GM19239 (cell line): ENCODE measurements at regions not wholly inside any gene's neighbourhood (a gene's known extent, or its start where the extent isn't known, plus 50 kb on each side); places are given as distances from the start of the nearest gene placed in this dataset.
"Not testable (repeated sequence)": the region's sequence is repeated elsewhere in the genome, so short reads cannot be mapped to it uniquely, and the experiment has no call there.

Experiments
- DNase-seq: peaks from one replicate; pipeline ENCODE4 v3.0.0; 2011; ENCODE audit warnings: low spot score; ENCODE audit not compliant: insufficient read length
- FAIRE-seq: peaks from 2 replicates; lab custom pipeline; 2011; peaks lifted over from hg19 to GRCh38; lab: Jason Lieb, UNC

DNA sequence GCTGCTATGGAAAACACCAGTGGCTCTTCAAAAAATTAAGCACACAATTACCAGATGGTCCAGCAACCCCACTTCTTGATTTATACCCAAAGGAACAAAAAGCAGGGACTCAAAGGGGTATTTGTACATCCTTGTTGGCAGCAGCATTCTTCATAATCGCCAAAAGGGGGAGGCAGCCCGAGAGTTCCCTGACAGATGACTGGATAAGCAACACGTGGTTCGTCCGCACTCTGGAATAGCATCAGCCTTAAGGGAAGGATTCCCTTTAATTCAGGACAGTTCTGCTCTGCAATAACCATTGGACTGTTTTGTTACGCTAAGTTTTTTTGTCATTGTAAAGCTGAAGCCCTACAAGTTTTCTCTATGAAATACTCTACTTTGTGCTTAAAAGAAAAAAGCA, 76.7 kb upstream of the TWIST2 start:
- FAIRE-seq (no peak), DNase-seq (no peak)

DNA sequence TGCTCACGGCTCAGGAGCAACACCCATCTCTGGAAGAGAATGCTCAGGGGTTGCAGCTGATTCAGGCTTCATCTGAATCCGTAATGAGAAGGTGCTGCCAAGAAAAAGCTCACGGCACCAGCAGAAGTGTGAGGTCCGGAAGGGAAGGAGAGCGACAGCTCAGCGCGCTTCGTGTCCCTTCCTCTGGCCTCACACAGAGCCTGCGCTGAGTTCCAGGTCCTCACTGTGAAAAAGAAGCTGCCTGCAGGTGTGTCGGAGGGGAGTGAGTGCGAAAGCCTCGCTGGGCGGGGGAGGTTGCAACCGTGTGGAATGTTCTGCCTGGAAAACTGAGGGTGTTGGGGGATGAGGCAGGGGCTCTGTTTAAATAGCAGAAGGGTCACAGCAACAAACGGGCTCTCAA, 76.2 kb upstream of the TWIST2 start:
- no peak for FAIRE-seq

DNA sequence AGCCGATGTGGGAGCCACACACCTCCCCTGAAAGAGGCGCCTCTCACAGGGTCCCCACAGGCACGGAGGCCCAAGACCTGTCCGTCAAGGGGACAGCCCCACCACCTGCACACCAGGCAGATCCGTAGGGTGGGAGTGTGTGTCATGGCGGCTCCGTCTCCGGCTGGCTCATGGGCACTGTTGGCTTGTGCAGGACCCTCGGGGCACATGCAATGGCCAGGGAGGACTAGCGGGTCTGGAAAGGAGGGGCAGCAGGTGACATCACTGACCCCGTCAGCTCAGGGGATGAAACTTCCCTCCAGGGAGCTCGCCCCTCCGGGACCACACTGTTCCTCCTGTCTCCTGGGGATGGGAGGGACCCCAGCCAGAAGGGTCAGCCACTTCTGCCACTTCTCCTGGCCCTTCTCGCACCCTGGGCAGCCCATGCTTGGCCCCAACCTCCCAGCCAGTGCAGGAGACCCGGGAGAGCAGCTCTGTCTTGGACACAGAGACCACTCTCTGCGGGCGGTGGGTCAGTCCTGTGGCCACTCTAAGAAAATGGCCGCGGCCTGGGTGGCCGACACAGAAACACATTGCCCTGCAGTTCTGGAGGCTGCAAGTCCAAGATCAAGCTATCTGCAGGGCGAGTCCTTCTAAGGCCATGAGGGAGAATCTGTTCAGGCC, 75.1 kb upstream of the TWIST2 start:
- FAIRE-seq, result no peak
- DNase-seq, result no peak

More for the DNA sequence above, 76.2 kb upstream of the TWIST2 start:
- no peak for DNase-seq

DNA sequence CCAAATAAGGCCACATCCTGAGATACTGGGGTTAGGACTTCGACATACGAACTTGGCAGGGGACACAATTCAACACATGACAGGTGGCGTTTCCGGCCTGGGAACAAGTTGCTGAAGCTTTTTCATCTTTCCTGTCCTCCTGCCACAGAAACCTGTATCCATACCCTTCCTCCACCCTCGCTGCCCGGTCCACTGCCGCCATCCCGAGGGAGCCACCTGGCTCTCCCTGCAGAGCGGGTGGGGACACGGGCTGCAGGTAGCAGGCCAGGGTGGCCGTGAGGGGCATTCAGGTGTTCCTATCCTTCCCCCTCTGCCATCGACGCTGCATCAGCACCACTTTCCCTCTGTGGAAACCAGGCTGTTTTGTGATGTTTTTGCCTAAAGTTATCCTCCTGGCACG, 74.4 kb upstream of the TWIST2 start:
- DNase-seq (no peak), FAIRE-seq (no peak)

DNA sequence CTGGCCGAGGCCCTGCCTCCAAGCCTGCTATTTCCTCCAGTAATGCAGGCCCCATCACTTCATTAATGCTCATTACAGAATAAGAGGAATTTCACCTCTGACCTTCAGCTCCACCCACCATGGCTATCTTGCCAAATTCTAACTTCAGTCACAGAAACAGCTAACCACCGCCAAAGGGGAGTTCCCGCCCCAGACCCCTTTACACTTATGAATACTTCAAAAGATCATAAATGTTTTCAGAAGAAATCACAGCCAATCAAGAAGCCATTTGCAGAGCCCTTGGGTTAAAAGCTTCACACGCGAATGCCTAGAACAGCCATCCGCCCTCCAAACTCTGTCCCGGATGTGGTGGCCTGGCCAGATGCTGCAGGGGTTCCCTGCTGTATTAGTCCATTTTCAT, 73.8 kb upstream of the TWIST2 start:
- FAIRE-seq (no peak), DNase-seq (no peak)

DNA sequence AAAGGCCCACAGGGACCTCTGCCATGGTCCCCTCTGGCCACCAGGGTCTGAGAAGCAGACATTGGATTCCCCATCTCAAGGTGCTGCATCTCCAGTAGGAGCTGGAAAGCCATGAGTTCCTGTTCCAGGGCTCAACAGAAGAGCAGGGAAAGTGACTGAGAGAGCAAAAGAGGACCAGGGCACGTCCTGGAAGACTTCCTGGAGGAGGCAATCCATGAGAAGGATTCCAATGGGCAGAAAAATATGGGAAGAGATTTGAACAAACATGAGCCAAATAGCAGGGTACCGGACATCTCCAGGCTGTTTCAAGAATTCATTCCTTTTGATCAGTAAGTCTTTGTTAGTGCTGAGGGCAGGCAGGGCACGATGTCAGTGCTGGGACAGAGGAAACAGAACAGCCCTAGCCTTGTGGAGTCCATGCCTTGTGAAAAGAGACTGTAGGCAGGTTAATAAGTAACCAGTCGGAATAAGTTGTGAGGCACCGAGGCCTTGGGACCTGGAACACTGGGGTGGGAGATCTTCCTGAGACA, 72.8 kb upstream of the TWIST2 start:
- FAIRE-seq, result no peak

DNA sequence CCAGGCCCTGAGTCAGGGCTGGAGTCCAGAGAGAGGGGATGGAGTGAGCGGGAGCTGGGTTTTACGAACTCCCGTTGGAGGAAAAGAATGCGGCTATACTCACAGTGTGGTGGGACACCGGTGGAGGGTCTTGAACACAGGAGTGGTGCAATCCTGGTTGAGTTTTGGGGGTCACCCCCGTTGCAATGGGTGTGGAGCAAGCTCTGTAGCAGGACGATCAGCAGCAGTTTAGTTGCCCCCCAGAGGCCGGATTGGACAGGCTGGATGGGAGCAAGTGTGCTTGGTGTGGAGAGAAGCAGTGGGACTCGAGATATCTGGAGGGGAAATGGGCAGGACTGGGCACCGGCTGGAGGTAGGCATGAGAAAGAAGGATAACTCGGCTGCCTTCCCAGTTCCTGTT, 72.3 kb upstream of the TWIST2 start:
- FAIRE-seq, result no peak

More for the DNA sequence above, 72.8 kb upstream of the TWIST2 start:
- DNase-seq, result no peak

DNA sequence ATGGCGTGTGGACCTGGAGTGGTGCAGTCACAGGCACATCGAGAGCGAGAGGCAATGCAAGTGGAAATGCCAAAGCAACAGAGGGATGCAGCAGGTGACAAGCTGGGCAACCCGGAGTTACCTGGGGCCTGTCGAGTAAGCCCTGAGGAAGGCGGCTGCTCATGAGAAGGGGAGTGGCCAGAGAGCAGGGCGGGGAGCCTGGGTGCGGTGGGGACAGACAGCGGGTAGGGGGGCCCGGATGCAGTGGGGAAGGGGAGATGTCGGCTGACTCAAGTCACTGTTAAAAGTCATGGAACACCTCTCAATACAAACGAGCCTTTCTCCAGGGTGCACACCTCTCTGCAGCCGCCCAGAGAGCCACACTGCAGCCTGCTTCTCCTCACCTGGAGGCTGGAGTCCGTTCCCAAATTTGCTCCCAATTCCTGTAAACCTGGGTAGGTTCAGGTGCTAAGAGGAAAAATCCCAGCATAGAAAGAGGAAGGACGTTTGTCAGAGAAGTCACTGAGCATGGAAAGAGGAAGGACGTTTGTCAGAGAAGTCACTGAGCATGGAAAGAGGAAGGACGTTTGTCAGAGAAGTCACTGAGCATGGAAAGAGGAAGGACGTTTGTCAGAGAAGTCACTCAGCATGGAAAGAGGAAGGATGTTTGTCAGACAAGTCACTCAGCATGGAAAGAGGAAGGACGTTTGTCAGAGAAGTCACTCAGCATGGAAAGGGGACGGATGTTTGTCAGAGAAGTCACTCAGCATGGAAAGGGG, 71.7 kb upstream of the TWIST2 start:
- FAIRE-seq (no peak), DNase-seq (no peak)

More for the DNA sequence above, 72.3 kb upstream of the TWIST2 start:
- DNase-seq, result no peak

DNA sequence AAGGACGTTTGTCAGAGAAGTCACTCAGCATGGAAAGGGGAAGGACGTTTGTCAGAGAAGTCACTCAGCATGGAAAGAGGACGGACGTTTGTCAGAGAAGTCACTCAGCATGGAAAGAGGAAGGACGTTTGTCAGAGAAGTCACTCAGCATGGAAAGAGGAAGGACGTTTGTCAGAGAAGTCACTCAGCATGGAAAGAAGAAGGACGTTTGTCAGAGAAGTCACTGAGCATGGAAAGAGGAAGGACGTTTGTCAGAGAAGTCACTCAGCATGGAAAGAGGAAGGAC, 71.2 kb upstream of the TWIST2 start:
- not testable (repeated sequence) for DNase-seq, FAIRE-seq

DNA sequence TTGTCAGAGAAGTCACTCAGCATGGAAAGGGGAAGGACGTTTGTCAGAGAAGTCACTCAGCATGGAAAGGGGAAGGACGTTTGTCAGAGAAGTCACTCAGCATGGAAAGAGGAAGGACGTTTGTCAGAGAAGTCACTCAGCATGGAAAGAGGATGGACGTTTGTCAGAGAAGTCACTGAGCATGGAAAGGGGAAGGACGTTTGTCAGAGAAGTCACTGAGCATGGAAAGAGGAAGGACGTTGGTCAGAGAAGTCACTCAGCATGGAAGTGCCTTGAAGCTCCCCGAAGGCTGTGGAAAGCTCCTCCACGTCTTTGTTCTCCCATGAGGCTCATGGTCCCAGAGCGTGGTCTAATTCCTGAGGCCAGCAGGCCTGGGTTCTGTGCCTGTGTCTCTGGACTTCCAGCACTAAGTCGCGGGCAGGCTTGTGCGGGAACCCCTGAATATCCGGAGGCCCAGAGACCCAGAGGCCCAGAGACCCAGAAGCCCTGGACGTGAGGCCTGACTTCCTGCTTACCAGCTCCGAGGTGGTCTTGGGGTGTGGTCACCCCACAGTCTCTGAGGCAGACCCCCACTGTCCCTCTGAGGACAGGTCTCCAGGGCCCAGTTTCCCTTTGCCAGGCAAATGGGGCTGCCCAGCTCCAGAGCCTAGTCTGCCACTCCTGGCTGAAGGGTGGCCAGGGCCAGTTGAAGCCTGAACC, 70.4 kb upstream of the TWIST2 start:
- FAIRE-seq (no peak), DNase-seq (no peak)

DNA sequence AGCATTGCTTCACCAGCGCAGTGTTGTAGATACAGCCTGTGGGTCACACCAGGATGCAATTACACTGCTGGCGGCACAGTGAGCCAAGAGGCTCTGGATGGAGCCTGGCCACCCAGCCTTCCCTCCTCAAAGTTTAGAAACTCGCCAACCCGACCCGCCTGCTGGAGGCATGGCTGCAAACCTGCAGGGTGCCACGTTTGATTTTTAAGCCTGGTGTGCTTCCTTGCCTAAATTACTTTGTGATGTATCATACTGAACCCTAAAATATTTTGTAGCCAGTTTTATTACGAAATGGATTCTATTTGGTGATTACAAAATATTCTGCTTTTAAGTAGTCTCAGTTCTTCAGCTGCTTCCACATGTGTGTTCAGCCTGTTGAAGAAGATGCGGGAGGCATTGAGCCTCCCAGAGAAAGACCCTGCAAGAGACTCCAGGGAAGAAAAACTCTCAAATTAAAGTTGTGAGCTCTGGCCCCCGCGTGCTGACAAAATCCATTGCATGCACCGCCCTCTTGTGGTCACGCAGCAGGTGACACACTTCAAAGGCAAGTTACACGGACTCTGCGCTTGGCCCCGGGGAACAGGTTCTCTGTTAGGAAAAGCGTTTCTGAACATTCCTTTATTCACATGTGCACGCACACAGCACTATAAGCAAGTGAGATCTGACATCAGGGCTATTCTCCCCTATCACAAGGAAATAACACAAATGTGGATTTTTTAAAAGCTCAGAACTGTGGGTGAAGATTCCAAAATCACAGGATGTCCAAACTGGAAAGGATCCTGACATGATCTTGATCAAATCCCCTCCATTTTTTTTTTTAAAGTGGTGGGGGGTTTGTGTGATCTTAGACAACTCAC, 63.0 kb upstream of the TWIST2 start:
- peak; percentile 89 for FAIRE-seq
- peak; percentile 53 for DNase-seq

DNA sequence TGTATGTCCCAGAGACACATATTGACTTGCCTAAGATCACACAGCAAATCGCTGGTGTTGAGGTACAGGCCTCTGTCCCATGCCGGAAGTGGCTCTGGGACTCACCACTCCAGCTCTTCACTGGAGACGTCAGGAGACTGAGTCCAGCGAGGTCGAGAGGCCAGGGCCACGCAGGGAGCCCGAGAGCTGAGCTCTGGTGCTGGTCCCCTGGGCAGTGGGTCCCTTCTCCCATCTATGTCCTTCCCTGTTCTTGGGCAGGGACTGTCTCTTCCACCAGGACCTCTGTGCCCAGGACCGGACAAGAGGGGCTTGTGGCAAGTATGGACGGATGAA, 62.4 kb upstream of the TWIST2 start:
- FAIRE-seq, result no peak
- no peak for DNase-seq

DNA sequence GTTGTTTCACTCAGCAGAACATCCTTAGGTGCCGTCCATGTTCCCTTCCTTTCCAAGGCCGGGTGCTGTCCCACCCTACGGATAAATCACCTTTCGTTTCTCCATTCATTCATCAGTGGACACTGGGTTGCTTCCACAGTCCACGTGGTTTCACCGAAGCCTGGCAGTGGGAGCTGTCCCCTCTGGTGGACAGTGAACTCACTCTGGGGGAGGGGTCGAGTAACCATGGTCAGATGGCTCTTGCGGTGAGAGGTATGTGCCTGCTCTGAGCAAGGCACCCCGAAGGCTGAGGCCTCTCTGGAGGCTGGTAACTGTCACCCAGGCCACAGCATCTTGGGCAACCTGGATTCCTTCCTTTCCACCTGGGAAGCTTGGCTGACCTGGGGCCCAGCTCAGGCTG, 61.5 kb upstream of the TWIST2 start:
- FAIRE-seq, result no peak
- no peak for DNase-seq

DNA sequence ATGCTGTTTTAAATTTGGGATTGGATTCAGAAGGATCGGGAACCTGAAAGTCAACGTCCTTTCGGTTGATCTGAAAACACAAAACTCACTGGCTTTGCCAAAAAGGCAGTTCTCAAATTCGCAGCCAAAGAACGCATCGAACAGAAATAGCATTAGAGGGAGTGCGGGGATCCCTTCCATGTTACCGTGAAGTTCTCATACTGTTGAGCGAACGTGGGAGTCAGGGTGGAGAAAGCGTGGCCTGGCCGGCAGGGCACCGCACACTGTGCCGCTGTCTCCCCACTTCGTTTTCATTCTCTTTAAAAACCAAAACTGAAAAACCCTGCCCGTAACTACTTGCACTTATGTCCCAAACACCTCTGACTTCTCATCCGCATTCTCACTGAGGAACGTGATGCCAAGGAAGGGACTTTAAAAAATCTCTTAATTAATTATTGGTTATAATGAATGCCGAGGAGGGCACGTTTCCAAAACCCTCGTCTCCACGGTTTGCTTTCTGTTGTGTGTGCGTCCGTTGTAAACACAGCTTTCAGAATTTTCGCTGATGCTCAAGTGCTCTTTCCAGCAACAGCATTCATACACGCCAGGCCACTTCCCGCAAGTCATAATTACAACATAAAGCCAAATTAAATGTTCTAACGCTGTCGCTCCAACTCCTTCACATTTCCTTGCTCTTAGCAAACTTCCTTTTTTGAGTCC, 60.9 kb upstream of the TWIST2 start:
- FAIRE-seq (no peak), DNase-seq (no peak)

DNA sequence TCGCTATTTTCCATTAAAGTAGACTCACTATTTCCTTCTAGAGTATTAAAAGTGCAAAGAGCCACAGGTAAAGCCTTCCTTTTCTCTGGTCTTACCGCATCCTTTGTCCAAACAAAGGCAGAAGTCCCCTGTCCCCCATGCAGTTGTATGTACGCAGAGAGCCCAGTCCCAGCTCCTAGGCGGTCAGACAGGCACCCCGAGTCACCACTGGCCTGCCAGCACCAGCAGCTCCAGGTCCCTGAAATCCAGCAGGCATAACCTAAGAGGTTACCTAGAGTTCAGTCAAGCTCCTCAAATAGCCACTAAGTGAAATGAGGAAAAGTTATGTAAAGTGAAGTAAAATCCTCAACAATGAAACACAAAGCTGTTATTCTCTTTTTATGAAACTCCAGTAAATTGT, 60.4 kb upstream of the TWIST2 start:
- no peak for FAIRE-seq
- DNase-seq, result no peak

DNA sequence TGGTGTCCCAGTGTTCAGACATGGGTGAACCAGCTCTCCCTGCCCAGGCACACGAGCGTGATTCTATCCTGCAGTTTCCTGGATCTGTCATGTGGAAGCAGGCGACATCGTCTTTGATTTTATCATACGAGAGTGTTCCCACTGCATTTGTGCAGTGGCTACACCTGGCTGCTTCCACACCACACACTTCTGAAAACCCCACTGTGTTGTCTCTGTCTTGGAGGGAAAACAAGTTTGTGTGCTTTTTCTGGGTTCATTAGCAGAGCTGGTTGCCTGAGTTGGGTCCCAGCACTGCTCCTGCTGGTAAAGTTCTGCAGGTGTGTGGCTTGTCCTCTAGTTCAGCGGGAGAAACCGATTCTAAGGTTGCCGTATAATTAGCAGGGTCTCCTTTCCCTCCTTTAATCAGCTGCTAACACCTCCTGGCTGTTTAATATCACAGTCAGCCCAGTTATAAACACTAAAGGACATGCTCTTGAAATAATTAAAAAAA, 58.5 kb upstream of the TWIST2 start:
- DNase-seq, result no peak
- FAIRE-seq, result no peak

DNA sequence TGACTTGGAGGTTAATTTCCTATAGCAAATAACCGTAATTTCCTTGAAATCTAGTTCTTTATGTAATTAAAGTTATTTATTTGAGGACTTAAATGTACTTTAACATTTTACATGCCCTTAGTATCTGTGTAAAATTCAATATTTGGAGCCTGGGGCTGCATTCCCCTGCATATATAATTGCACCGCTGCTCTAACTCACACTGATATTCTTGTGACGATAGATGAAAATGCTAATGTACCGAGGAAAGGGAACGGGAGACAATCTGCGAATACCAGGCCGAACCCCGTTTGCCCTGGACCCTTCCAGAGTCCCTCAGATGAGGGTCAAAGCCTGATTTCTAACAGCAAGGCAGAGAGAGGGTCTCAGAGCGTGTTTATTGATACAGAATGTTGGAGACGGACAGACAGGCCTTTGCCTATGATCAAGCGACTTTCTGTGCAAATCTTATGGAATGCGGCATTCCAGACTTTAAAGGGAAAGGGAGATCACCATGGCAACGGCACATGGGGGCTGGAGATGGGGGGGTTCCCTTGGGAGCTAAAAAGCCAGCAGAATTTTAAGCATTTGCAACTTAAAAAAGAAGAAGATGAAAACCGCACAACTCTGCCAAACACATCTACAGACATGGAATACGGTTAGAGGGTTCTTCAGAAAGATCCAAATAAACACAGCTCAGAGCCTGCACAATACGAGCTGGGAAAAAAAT, 57.6 kb upstream of the TWIST2 start:
- no peak for FAIRE-seq
- DNase-seq, result no peak

DNA sequence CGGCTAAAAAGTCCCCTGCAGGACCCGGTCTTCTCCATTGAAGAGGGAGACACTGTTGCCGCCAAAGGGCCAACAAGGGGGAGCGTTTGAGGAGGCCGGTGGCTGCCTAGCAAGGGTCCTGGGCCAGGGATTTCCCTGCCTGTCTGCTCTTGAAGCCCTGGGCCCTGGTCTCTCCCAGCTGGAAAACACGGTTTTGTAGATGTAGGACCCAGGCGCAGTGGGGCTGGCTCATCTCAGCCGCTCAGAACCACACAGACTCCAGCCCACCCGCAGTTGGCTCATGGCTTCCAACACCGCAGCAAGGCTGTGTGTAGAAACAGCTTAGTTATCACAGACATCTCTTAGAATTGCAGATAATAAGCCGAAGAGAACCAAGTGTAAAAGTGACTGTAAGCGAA, 57.1 kb upstream of the TWIST2 start:
- no peak for DNase-seq
- FAIRE-seq, result no peak

DNA sequence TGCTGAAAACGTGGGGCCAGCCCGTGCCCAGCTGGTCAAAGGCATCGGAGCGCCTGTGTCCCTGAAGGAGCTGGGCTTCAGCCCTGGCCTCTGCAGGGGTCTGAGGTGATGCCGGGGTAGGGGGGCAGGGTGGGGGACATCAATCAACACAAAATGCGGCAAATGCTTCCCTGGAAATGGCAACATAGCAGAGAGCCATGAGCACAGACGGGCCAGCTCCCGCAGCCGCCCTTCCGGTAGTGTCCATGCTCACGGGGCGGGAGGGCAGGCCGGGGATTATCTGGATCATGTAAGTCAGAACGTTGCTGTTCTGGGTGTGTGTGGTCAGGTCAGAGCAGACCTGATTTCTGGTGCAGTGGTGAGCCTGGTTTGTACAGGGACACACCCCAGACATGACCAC, 56.5 kb upstream of the TWIST2 start:
- FAIRE-seq, result no peak
- no peak for DNase-seq
